Endothelial cell of umbilical vein (primary cell): ENCODE measurements at regions not wholly inside any gene's neighbourhood (a gene's known extent, or its start where the extent isn't known, plus 50 kb on each side); places are given as distances from the start of the nearest gene placed in this dataset.

ENCODE experiments used
- BruUV-seq: library from RNA; stranded (reverse); fragments of 400-500 nt; replicated peaks from 2 replicates; lab custom pipeline; 2021; lab: Mats Ljungman, UMichigan
- CTCF ChIA-PET: fragments of 300-600, 350-600 bp; sonication (Branson Sonifier 250); formaldehyde crosslinking; loops from one replicate; lab custom pipeline; 2021; ENCODE audit warnings: antibody characterized with exemption, inconsistent platforms; lab: Charles Lee
- POLR2A ChIA-PET: fragments of 300-600, 350-600 bp; sonication (Branson Sonifier 250); formaldehyde crosslinking; loops from one replicate; lab custom pipeline; 2021; ENCODE audit warnings: antibody characterized with exemption, inconsistent platforms; lab: Charles Lee
- DNase-seq: peaks from one replicate; pipeline ENCODE4 v3.0.0-alpha.2; 2011; ENCODE audit warnings: low read depth, low spot score
- FAIRE-seq: peaks from 2 replicates; lab custom pipeline; 2011; peaks lifted over from hg19 to GRCh38; lab: Jason Lieb, UNC
- H2AFZ ChIP-seq: 2 replicates; pipeline ENCODE4 v1.6.0; 2012; ENCODE audit warnings: low read depth, low read length, control low read depth, inconsistent platforms
- H3K27ac ChIP-seq: 2 replicates; pipeline ENCODE4 v1.5.1; 2011; ENCODE audit warnings: low read depth, mild to moderate bottlenecking, control low read depth, low read length, moderate library complexity; ENCODE audit not compliant: insufficient read depth
- H3K27me3 ChIP-seq, 2 experiments: 2 replicates each; pipeline versions ENCODE4 v1.6.0 to v1.6.1; 2011; ENCODE audit warnings: low read length in 2 of 2, mixed read lengths in 1 of 2; ENCODE audit not compliant: control insufficient read depth in 2 of 2, insufficient read depth in 2 of 2
- H3K36me3 ChIP-seq, 2 experiments: 2 replicates in 1 of 2; 3 replicates in 1 of 2; pipeline ENCODE4 v1.5.1; 2011; ENCODE audit warnings: low read length in 2 of 2, mild to moderate bottlenecking in 1 of 2, moderate library complexity in 1 of 2; ENCODE audit not compliant: control insufficient read depth in 2 of 2, insufficient read depth in 2 of 2; ENCODE audit errors: extremely low read depth in 1 of 2
- H3K4me1 ChIP-seq: 3 replicates; pipeline ENCODE4 v1.5.1; 2011; ENCODE audit warnings: mild to moderate bottlenecking, low read length; ENCODE audit not compliant: control insufficient read depth, insufficient read depth; ENCODE audit errors: extremely low read depth
- H3K4me2 ChIP-seq: 2 replicates; pipeline ENCODE4 v1.6.1; 2011; ENCODE audit warnings: low read length, control low read depth, mixed read lengths; ENCODE audit not compliant: insufficient read depth
- H3K4me3 ChIP-seq, 3 experiments: fragments of 200-600 bp in 1 of 3; sonication (generic), shearing (Covaris generic) in 1 of 3; replicated peaks in 1 of 3; 2 replicates each; pipeline ENCODE4 v1.5.1; 2011 to 2016; ENCODE audit warnings: control low read depth in 3 of 3, low read length in 3 of 3, mild to moderate bottlenecking in 2 of 3, inconsistent platforms in 1 of 3, low read depth in 1 of 3, moderate library complexity in 1 of 3; ENCODE audit not compliant: insufficient read depth in 1 of 3
- H3K79me2 ChIP-seq: 2 replicates; pipeline ENCODE4 v1.6.0; 2012; ENCODE audit warnings: low read length, inconsistent platforms; ENCODE audit not compliant: control insufficient read depth, insufficient read depth
- H3K9ac ChIP-seq: replicated peaks from 2 replicates; pipeline ENCODE3; 2011; ENCODE audit warnings: low read length, control low read depth; ENCODE audit not compliant: insufficient read depth; ENCODE audit errors: extremely low read depth
- H3K9me1 ChIP-seq: replicated peaks from 3 replicates; pipeline ENCODE4 v1.6.0; 2011; ENCODE audit warnings: mild to moderate bottlenecking, low read length; ENCODE audit not compliant: control insufficient read depth, insufficient read depth; ENCODE audit errors: extremely low read depth
- H3K9me3 ChIP-seq: replicated peaks from 2 replicates; pipeline ENCODE4 v1.5.1; 2012; ENCODE audit warnings: low read length, inconsistent platforms; ENCODE audit not compliant: control insufficient read depth, insufficient read depth
- H4K20me1 ChIP-seq: replicated peaks from 2 replicates; pipeline ENCODE3; 2011; ENCODE audit warnings: mild to moderate bottlenecking, low read length; ENCODE audit not compliant: control insufficient read depth, insufficient read depth; ENCODE audit errors: extremely low read depth
- CTCF ChIP-seq, 2 donors: IDR thresholded peaks; 1 replicate in 1 of 2; 2 replicates in 1 of 2; pipeline ENCODE4 v1.5.1; 2011; ENCODE audit warnings: low read length in 2 of 2, mild to moderate bottlenecking in 2 of 2, moderate library complexity in 2 of 2, control low read depth in 1 of 2, inconsistent platforms in 1 of 2, low read depth in 1 of 2; ENCODE audit not compliant: insufficient read depth in 1 of 2; ENCODE audit errors: extremely low read depth in 1 of 2
- EZH2 ChIP-seq: IDR thresholded peaks from 2 replicates; pipeline ENCODE4 v1.6.1; 2012; ENCODE audit warnings: borderline replicate concordance, low read depth, mild to moderate bottlenecking, moderate library complexity, low read length, inconsistent platforms; ENCODE audit not compliant: severe bottlenecking
- GATA2 ChIP-seq: IDR thresholded peaks from 2 replicates; pipeline ENCODE4 v1.7.0; 2011; ENCODE audit warnings: low read depth, mild to moderate bottlenecking, moderate library complexity, mixed read lengths, low read length; ENCODE audit not compliant: insufficient read length, insufficient read depth
- MAX ChIP-seq: IDR thresholded peaks from 2 replicates; pipeline ENCODE4 v1.6.1; 2011; ENCODE audit not compliant: insufficient read depth, insufficient read length
- dilution Hi-C: fragments of 300-500 bp; cut with MboI; formaldehyde crosslinking; loops from one replicate; pipeline ENCODE4 v1.15.0; 2019; ENCODE audit warnings: low sequenced_read_pairs; ENCODE audit not compliant: extremely low pct_ligation_motif_present
- intact Hi-C: fragments of 100-400 bp; cut with micrococcal nuclease; formaldehyde crosslinking; loops from one replicate; pipeline ENCODE4 v1.10.0; 2022

- POLR2A ChIA-PET, result no interaction called here
Measured at GRCh38 chr6:2396846-2397630, 151.6 kb upstream of the GMDS start.

More at GRCh38 chr6:2396846-2397630, 151.6 kb upstream of the GMDS start:
- no peak overlapping the region for H3K4me2 ChIP-seq
- H3K9me3 ChIP-seq, result no peaks in the 10 kb centered on the region
- no peak overlapping the region for H3K4me3 ChIP-seq
- intact Hi-C loops, result no loop called here
- FAIRE-seq, result no peak
- dilution Hi-C loops, result no loop called here
- H4K20me1 ChIP-seq, result no peaks in the 10 kb centered on the region
- H2AFZ ChIP-seq, result no peak overlapping the region
- H3K36me3 ChIP-seq, result no peaks in the 10 kb centered on the region
- H3K9me1 ChIP-seq, result no peaks in the 10 kb centered on the region
- H3K4me1 ChIP-seq, result no peaks in the 10 kb centered on the region
- BruUV-seq, result no TSS peak
- no peak overlapping the region for H3K9ac ChIP-seq
- no peak overlapping the region for H3K27ac ChIP-seq
- TF ChIP-seq EZH2 (no peak), CTCF (IDR thresholded peaks at IDR 0.05; ENCODE audit: extremely low read depth in 1 of 2, insufficient read depth in 1 of 2, low read depth in 1 of 2, low read length in 2 of 2) (no peak), MAX (no peak), GATA2 (no peak)
- H3K79me2 ChIP-seq, result no peaks in the 10 kb centered on the region
- DNase-seq, result no peak
- H3K27me3 ChIP-seq, result no peaks in the 10 kb centered on the region
- CTCF ChIA-PET, result no interaction called here
